ENCODE measurements at regions not wholly inside any gene's neighbourhood (a gene's known extent, or its start where the extent isn't known, plus 50 kb on each side); places are given as distances from the start of the nearest gene placed in this dataset.

- no peak for TF ChIP-seq CTCF (IDR thresholded peaks at IDR 0.05)
- ATAC-seq (no peak), DNase-seq (no peak)
- Histone ChIP-seq H3K36me3 (no peaks in the 10 kb centered on the region), H3K4me1 (no peaks in the 10 kb centered on the region), H3K9me3 (no peaks in the 10 kb centered on the region), H3K4me3 (no peak overlapping the region), H3K27me3 (no peaks in the 10 kb centered on the region), H3K27ac (no peak overlapping the region)
- intact Hi-C loops (cut with DNase I), result no loop called here
These were observed 163.9 kb upstream of the GBE1 start for GRCh38 chr3:81925385-81925784.

GRCh38 chr3:81923038-81923437, 161.6 kb upstream of the GBE1 start:
- ATAC-seq (no peak), DNase-seq (no peak)
- Histone ChIP-seq H3K36me3 (no peaks in the 10 kb centered on the region), H3K4me1 (no peaks in the 10 kb centered on the region), H3K4me3 (no peak overlapping the region), H3K27ac (no peak overlapping the region), H3K9me3 (no peaks in the 10 kb centered on the region), H3K27me3 (no peaks in the 10 kb centered on the region)
- TF ChIP-seq CTCF (IDR thresholded peaks at IDR 0.05), result no peak
- intact Hi-C loops (cut with DNase I), result no loop called here

- Histone ChIP-seq H3K4me3 (no peak overlapping the region), H3K4me1 (no peaks in the 10 kb centered on the region), H3K9me3 (no peaks in the 10 kb centered on the region), H3K36me3 (no peaks in the 10 kb centered on the region), H3K27ac (no peak overlapping the region), H3K27me3 (peaks cover 2% of the 10 kb centered on the region)
- ATAC-seq (no peak), DNase-seq (no peak)
- intact Hi-C loops (cut with DNase I), result no loop called here
- TF ChIP-seq CTCF (IDR thresholded peaks at IDR 0.05), result no peak
These were observed 161.0 kb upstream of the GBE1 start for GRCh38 chr3:81922404-81922803.

- H3K36me3 ChIP-seq, result no peaks in the 10 kb centered on the region
- DNase-seq (no peak), ATAC-seq (no peak)
- H3K9me3 ChIP-seq, result no peaks in the 10 kb centered on the region
- no peak overlapping the region for H3K27ac ChIP-seq
- peaks cover 2% of the 10 kb centered on the region for H3K27me3 ChIP-seq
- TF ChIP-seq CTCF (IDR thresholded peaks at IDR 0.05), result no peak
- no peaks in the 10 kb centered on the region for H3K4me1 ChIP-seq
- intact Hi-C loops (cut with DNase I), result no loop called here
- no peak overlapping the region for H3K4me3 ChIP-seq
These were observed 159.4 kb upstream of the GBE1 start for GRCh38 chr3:81920816-81921215.

GRCh38 chr3:81916890-81917289, 155.4 kb upstream of the GBE1 start:
- Histone ChIP-seq H3K27ac (no peak overlapping the region), H3K9me3 (no peaks in the 10 kb centered on the region), H3K4me3 (no peak overlapping the region), H3K4me1 (no peaks in the 10 kb centered on the region), H3K36me3 (no peaks in the 10 kb centered on the region), H3K27me3 (peaks cover 2% of the 10 kb centered on the region)
- intact Hi-C loops (cut with DNase I), result no loop called here
- DNase-seq (no peak), ATAC-seq (no peak)
- no peak for TF ChIP-seq CTCF (IDR thresholded peaks at IDR 0.05)
